Cardiac fibroblast (primary cell): ENCODE measurements at regions not wholly inside any gene's neighbourhood (a gene's known extent, or its start where the extent isn't known, plus 50 kb on each side); places are given as distances from the start of the nearest gene placed in this dataset.
A peak's percentile ranks its signal among the peaks of the same experiment; 100 is the strongest.

Experiments used
- DNase-seq, 2 donors: peaks; one replicate each; pipeline versions ENCODE4 v3.0.0 to v3.0.0-alpha.2; 2010; ENCODE audit warnings: low read depth in 2 of 2
- H3K4me3 ChIP-seq, 2 donors: replicated peaks in 1 of 2; 1 replicate in 1 of 2; 2 replicates in 1 of 2; pipeline ENCODE4 v1.5.1; 2011; ENCODE audit warnings: low read depth in 2 of 2, low read length in 2 of 2, mild to moderate bottlenecking in 2 of 2, moderate library complexity in 1 of 2
- TF ChIP-seq, protein P1 (sequence below): IDR thresholded peaks from one replicate; pipeline ENCODE4 v1.5.1; 2011; ENCODE audit warnings: low read depth, mild to moderate bottlenecking, low read length, inconsistent platforms

GRCh38 chr3:17832016-17832415 is 89.6 kb upstream of the TBC1D5 start:
- peak; percentile 8 to 63 for DNase-seq
- TF ChIP-seq, protein P1, sequence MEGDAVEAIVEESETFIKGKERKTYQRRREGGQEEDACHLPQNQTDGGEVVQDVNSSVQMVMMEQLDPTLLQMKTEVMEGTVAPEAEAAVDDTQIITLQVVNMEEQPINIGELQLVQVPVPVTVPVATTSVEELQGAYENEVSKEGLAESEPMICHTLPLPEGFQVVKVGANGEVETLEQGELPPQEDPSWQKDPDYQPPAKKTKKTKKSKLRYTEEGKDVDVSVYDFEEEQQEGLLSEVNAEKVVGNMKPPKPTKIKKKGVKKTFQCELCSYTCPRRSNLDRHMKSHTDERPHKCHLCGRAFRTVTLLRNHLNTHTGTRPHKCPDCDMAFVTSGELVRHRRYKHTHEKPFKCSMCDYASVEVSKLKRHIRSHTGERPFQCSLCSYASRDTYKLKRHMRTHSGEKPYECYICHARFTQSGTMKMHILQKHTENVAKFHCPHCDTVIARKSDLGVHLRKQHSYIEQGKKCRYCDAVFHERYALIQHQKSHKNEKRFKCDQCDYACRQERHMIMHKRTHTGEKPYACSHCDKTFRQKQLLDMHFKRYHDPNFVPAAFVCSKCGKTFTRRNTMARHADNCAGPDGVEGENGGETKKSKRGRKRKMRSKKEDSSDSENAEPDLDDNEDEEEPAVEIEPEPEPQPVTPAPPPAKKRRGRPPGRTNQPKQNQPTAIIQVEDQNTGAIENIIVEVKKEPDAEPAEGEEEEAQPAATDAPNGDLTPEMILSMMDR = no peak
- no peak overlapping the region for H3K4me3 ChIP-seq

- no peak overlapping the region for H3K4me3 ChIP-seq
- TF ChIP-seq, protein P1 = no peak
- DNase-seq = peak; percentile 10 to 62
These were observed 88.9 kb upstream of the TBC1D5 start for GRCh38 chr3:17831366-17831765.

DNA sequence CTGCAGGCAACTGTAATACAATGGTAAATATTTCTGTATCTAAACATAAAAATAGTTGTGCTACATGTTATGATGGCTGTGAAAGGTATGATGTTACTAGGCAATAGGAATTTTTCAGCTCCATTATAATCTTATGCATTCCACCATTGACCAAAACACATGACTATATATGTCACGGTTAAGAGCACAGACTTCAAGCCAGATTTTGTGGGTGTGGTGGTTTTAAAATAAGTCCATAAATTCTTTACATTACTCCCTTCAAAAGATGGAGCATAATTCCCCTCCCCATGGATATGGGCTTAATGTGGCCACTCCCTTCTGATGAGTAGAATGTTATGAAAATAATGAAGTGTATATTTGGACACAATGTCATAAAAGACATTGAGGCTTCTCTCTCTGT is 88.4 kb upstream of the TBC1D5 start:
- H3K4me3 ChIP-seq = no peak overlapping the region
- peak; percentile 9 to 27 for DNase-seq
- TF ChIP-seq, protein P1 = no peak

DNA sequence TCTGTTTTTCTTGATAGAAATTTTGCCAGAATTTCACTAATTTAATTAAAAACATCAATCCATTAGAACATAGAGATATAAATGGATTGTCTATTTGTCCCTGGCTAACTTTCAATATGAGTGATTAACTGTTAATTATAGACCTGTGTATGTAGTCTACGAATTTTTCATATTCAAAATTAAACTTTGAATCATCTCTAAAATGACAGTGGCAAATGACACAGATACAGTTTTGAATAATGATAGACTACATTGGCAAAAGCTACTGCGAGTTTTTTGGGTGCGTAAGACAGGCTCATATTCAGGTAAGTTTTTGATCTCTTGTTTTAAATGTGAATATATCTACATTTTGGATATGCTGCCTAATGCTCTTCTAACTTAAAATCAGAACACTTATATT is 86.0 kb upstream of the TBC1D5 start:
- no peak for DNase-seq
- TF ChIP-seq, protein P1 = no peak
- no peak overlapping the region for H3K4me3 ChIP-seq

- no peak for DNase-seq
- H3K4me3 ChIP-seq = no peak overlapping the region
- TF ChIP-seq, protein P1 = no peak
These were observed 82.9 kb upstream of the TBC1D5 start for GRCh38 chr3:17825298-17825697.

DNA sequence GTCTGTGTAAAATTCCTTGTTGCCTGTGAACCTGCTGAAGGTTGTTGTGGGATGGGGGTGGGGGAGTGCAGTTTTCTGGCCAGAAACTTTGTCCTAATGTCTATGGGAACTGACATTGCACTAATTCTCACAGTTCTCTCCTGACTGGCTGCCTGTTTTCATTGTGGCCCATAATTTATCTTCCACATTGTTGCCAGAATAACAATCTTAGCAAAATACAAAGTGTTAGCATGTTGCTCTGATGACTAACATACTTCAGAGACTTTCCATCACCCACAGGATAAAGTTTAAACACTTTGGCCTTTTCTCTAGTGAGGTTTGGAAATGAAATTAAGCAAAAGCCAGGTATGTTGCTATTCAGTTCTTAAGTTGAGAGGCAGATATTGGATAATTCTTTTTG is 81.4 kb upstream of the TBC1D5 start:
- TF ChIP-seq, protein P1 = no peak
- no peak overlapping the region for H3K4me3 ChIP-seq
- DNase-seq = no peak

GRCh38 chr3:17823036-17823435 is 80.6 kb upstream of the TBC1D5 start:
- TF ChIP-seq, protein P1 = no peak
- H3K4me3 ChIP-seq = no peak overlapping the region

More at GRCh38 chr3:17823036-17823435, 80.6 kb upstream of the TBC1D5 start:
- no peak for DNase-seq
